Stimulated activated effector memory CD8-positive, alpha-beta T cell treated with anti-CD3 and anti-CD28 coated beads, Interleukin-12 subunit alpha, Interleukin-12 subunit beta, amount 100 ng/mL, for 72 hours (primary cell): ENCODE measurements at regions not wholly inside any gene's neighbourhood (a gene's known extent, or its start where the extent isn't known, plus 50 kb on each side); places are given as distances from the start of the nearest gene placed in this dataset.
A peak's percentile ranks its signal among the peaks of the same experiment; 100 is the strongest.

Experiments
- ATAC-seq: fragments of 150-1000 bp; cut with Tn5 transposase; 2 replicates; pipeline ENCODE4 v1.10.0; 2021
- DNase-seq, 2 donors: peaks; one replicate each; pipeline ENCODE4 v3.0.0; 2021 to 2022; ENCODE audit warnings: low spot score in 2 of 2
- H3K27ac Mint-ChIP-seq: one replicate; pipeline ENCODE4 v1.8.0; 2022; ENCODE audit warnings: mild to moderate bottlenecking, mixed read lengths
- H3K36me3 Mint-ChIP-seq: one replicate; pipeline ENCODE4 v1.8.0; 2022; ENCODE audit warnings: mild to moderate bottlenecking, mixed read lengths
- H3K4me1 Mint-ChIP-seq: one replicate; pipeline ENCODE4 v1.8.0; 2022; ENCODE audit warnings: mixed read lengths
- H3K4me3 Mint-ChIP-seq: one replicate; pipeline ENCODE4 v1.8.0; 2022; ENCODE audit warnings: mild to moderate bottlenecking, mixed read lengths
- H3K9me3 Mint-ChIP-seq: one replicate; pipeline ENCODE4 v1.8.0; 2022; ENCODE audit warnings: mixed read lengths

DNA sequence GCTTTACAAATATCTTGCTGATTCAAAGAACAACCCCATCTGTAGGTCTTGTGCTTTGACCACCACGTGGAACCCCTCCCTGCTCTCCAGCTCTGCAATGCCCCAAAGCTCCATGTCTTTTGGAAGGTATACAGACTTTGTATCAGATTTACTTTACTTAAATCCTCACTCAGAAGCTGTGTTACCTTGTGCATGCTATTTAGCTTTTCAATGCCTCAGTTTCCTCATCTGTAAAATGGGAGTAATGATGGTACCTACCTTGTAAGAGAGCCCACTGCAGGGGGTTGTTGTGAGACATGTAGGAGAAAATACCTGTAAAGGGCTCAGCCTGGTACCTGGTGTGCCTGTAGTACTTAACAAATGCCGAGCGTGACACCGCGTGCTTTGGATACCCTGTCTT is 200.2 kb upstream of the CHD6 start:
- Mint-ChIP-seq H3K9me3 (no peaks in the 10 kb centered on the region), H3K36me3 (no peaks in the 10 kb centered on the region), H3K4me3 (no peak overlapping the region), H3K27ac (no peak overlapping the region), H3K4me1 (no peaks in the 10 kb centered on the region)
- no peak for DNase-seq
- no peak for ATAC-seq

- Mint-ChIP-seq H3K4me1 (no peaks in the 10 kb centered on the region), H3K36me3 (no peaks in the 10 kb centered on the region), H3K27ac (no peak overlapping the region), H3K9me3 (peaks cover 8% of the 10 kb centered on the region), H3K4me3 (no peak overlapping the region)
- DNase-seq = no peak
- ATAC-seq = no peak
Observed at GRCh38 chr20:41811456-41811855, 193.3 kb upstream of the CHD6 start.

DNA sequence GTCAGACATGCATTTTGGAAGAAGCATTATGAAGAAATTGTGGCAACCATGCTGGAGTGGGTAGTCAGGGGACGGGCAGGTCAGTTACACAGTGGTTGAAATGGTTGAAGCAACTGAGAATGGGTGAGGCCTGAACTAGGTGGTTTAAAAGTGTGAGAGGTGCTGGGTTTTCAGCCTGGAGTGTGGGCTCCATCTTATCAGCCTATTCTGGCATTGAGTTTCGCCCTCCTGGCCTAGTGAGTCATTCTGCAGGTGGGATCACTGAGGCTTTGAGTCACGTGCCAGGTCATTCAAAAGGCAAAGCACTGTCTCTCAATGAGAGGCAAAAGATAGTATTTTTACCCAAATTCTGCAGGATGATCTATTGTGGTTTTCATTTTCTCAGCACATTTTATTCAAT is 181.9 kb upstream of the CHD6 start:
- Mint-ChIP-seq H3K4me1 (no peaks in the 10 kb centered on the region), H3K27ac (no peak overlapping the region), H3K9me3 (no peaks in the 10 kb centered on the region), H3K36me3 (no peaks in the 10 kb centered on the region), H3K4me3 (no peak overlapping the region)
- no peak for DNase-seq
- no peak for ATAC-seq

DNA sequence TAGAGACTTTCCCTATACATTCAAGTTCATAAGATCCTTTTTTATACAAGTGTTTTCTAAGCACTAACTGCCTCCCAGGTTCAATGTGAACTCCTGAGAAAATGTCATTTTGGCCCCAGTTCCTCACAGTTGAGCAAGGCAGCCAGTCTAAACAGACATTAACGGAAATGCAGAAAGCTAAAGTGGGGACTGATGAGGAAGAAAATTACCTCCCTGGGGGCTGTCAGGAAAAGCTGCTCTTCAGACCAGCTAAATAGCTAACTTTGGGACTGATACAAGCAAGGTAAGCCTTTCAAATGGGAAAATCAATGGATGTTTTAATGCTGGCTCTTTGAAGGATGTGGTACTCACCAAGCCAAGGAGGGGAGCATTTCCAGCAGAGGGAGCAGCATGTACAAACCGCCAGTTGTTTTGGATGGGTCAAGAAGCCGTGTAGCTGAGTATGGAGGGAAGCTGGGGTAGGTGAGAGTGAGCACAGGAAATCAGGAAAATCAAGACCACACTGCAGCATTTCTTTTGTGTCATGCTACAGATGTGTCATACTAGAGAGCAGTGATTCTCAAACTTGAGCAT is 180.8 kb upstream of the CHD6 start:
- H3K4me1 Mint-ChIP-seq = no peaks in the 10 kb centered on the region
- no peak for ATAC-seq
- H3K36me3 Mint-ChIP-seq = no peaks in the 10 kb centered on the region
- H3K4me3 Mint-ChIP-seq = no peak overlapping the region
- no peak overlapping the region for H3K27ac Mint-ChIP-seq
- no peak for DNase-seq
- H3K9me3 Mint-ChIP-seq = no peaks in the 10 kb centered on the region

- no peak overlapping the region for H3K27ac Mint-ChIP-seq
- H3K36me3 Mint-ChIP-seq = no peaks in the 10 kb centered on the region
- no peaks in the 10 kb centered on the region for H3K4me1 Mint-ChIP-seq
- no peak for DNase-seq
- no peak overlapping the region for H3K4me3 Mint-ChIP-seq
- H3K9me3 Mint-ChIP-seq = no peaks in the 10 kb centered on the region
- ATAC-seq = no peak
Observed at GRCh38 chr20:41786158-41786557, 168.0 kb upstream of the CHD6 start.

DNA sequence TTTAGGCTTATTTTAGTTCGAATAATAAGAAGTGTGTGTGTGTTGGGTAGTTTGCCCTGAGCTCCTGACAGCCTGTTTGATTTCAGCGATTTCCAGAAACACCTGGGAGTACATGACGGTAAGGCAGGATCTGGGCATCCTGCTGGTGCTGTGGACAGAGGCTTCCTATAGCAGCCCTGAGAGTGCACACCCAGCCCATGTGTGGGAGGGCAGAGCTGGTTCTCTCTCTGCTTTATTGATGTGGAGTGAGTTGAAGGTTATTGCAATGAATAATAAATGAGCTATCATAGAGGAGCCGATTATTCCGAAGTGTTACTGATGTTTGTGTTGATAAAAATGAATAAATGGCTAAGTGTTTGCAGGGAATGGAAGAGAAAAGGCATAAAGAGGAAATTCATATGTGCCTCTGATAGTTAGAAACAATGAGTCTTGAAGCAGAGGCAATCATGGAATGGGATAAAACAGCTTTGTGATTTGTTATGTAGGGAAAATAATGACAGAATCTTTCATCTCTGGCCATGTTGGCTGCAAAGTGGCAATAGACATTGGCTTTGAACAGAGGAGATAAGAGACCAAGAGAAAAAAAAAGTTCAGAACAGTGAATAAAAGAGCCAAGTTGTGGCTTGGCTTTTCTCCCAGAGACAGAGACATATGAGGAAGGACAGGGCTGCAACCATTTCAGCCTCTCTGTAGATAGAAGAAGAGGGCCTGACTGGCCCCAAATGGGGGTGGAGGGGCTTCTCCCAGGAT is 166.2 kb upstream of the CHD6 start:
- no peak for DNase-seq
- Mint-ChIP-seq H3K27ac (no peak overlapping the region), H3K4me3 (no peak overlapping the region), H3K4me1 (no peaks in the 10 kb centered on the region), H3K9me3 (no peaks in the 10 kb centered on the region), H3K36me3 (no peaks in the 10 kb centered on the region)
- ATAC-seq = no peak

- ATAC-seq = no peak
Observed at GRCh38 chr20:41783423-41784208, 165.4 kb upstream of the CHD6 start.

GRCh38 chr20:41782730-41783406 is 164.7 kb upstream of the CHD6 start:
- DNase-seq = no peak
- Mint-ChIP-seq H3K4me1 (no peaks in the 10 kb centered on the region), H3K36me3 (no peaks in the 10 kb centered on the region), H3K9me3 (no peaks in the 10 kb centered on the region), H3K4me3 (no peak overlapping the region), H3K27ac (no peak overlapping the region)
- no peak for ATAC-seq

More at GRCh38 chr20:41783423-41784208, 165.4 kb upstream of the CHD6 start:
- Mint-ChIP-seq H3K27ac (no peak overlapping the region), H3K36me3 (no peaks in the 10 kb centered on the region), H3K9me3 (no peaks in the 10 kb centered on the region), H3K4me1 (no peaks in the 10 kb centered on the region), H3K4me3 (no peak overlapping the region)
- no peak for DNase-seq

- Mint-ChIP-seq H3K27ac (no peak overlapping the region), H3K4me3 (no peak overlapping the region), H3K9me3 (no peaks in the 10 kb centered on the region), H3K36me3 (no peaks in the 10 kb centered on the region), H3K4me1 (no peaks in the 10 kb centered on the region)
- peak; percentile 15 for ATAC-seq
- DNase-seq = no peak
Observed at GRCh38 chr20:41782255-41782654, 164.1 kb upstream of the CHD6 start.

DNA sequence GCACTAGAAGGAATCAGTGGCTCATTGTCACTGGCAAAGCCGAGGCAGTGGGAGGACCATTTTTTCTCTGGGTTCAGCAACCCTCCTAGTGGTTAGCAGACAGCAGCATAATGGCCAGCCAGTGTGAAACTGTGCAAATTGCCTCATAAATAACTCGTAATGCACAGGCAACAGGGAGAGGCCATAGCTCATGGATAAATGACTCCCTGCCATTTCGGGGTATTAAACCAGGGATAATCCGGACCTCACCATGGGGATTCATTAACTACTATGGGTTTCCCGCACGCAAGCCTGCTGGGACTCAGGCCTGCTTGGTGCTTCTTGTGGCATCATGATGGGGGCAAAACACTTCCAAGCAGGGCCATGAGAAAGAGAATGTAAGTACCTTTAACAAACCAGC is 158.2 kb upstream of the CHD6 start:
- Mint-ChIP-seq H3K27ac (no peak overlapping the region), H3K9me3 (no peaks in the 10 kb centered on the region), H3K36me3 (no peaks in the 10 kb centered on the region), H3K4me1 (no peaks in the 10 kb centered on the region), H3K4me3 (no peak overlapping the region)
- ATAC-seq (no peak), DNase-seq (no peak)

- Mint-ChIP-seq H3K9me3 (no peaks in the 10 kb centered on the region), H3K36me3 (no peaks in the 10 kb centered on the region), H3K4me3 (no peak overlapping the region), H3K27ac (no peak overlapping the region), H3K4me1 (no peaks in the 10 kb centered on the region)
- DNase-seq (no peak), ATAC-seq (no peak)
Observed at GRCh38 chr20:41774291-41774690, 156.1 kb upstream of the CHD6 start.

DNA sequence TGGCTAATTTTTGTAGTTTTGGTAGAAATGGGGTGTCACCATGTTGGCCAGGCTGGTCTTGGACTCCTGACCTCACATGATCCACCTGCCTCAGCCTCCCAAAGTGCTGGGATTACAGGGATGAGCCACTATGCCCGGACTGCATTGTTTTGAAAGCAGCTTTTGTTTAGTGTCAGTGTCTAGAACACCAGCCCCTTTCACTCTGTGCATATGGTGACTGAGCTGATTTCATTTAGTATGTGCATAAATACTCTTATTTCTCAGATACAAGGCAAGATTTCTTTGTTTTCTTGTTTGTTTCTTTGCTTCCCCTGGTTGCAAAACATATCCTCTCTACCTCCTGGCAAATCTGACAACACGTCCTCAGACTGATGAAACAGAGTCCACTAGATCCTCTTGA is 152.8 kb upstream of the CHD6 start:
- Mint-ChIP-seq H3K4me1 (no peaks in the 10 kb centered on the region), H3K9me3 (peaks cover 6% of the 10 kb centered on the region), H3K4me3 (no peak overlapping the region), H3K27ac (no peak overlapping the region), H3K36me3 (peaks cover 7% of the 10 kb centered on the region)
- ATAC-seq (no peak), DNase-seq (no peak)

DNA sequence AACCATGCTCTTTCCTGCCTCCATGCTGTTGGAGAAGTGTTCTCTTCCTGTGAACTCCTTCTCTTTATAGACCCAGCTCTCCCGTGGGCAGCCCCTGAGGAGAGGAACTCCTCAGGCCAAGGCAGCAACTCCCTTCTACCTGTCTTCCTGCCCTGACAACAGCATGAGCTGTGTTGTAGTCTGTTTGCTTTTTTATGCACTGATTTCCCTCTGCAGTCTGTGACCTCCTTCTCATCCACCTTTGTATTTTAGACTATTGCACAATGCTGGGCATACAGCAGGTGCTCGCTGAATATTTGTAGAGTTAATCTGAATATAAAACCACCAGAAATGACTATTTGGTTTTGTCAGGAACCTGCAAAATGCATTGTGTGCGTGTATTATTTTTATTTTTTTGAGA is 152.2 kb upstream of the CHD6 start:
- H3K4me3 Mint-ChIP-seq = no peak overlapping the region
- H3K36me3 Mint-ChIP-seq = peaks cover 7% of the 10 kb centered on the region
- H3K4me1 Mint-ChIP-seq = no peaks in the 10 kb centered on the region
- no peak for DNase-seq
- peaks cover 6% of the 10 kb centered on the region for H3K9me3 Mint-ChIP-seq
- no peak overlapping the region for H3K27ac Mint-ChIP-seq
- no peak for ATAC-seq

- Mint-ChIP-seq H3K36me3 (peaks cover 7% of the 10 kb centered on the region), H3K27ac (no peak overlapping the region), H3K9me3 (peaks cover 6% of the 10 kb centered on the region), H3K4me3 (no peak overlapping the region), H3K4me1 (no peaks in the 10 kb centered on the region)
- DNase-seq (no peak), ATAC-seq (no peak)
Observed at GRCh38 chr20:41769592-41770018, 151.4 kb upstream of the CHD6 start.

- Mint-ChIP-seq H3K4me1 (no peaks in the 10 kb centered on the region), H3K4me3 (no peak overlapping the region), H3K27ac (no peak overlapping the region), H3K36me3 (no peaks in the 10 kb centered on the region), H3K9me3 (no peaks in the 10 kb centered on the region)
- DNase-seq (no peak), ATAC-seq (no peak)
Observed at GRCh38 chr20:41750137-41750536, 132.0 kb upstream of the CHD6 start.
